GM12872 (cell line): ENCODE measurements at regions not wholly inside any gene's neighbourhood (a gene's known extent, or its start where the extent isn't known, plus 50 kb on each side); places are given as distances from the start of the nearest gene placed in this dataset.

ENCODE experiments used
- CTCF ChIP-seq: IDR thresholded peaks from 3 replicates; pipeline ENCODE4 v1.5.1; 2011; ENCODE audit warnings: low read depth, mild to moderate bottlenecking, low read length, moderate library complexity; ENCODE audit not compliant: insufficient read depth

GRCh38 chr2:51720826-51721225 lies 688.9 kb upstream of the NRXN1 start:
- no peak for TF ChIP-seq CTCF

- no peak for TF ChIP-seq CTCF
Measured at GRCh38 chr2:51718881-51719280, 686.9 kb upstream of the NRXN1 start.

GRCh38 chr2:51717312-51717711 lies 685.4 kb upstream of the NRXN1 start:
- TF ChIP-seq CTCF: no peak

- TF ChIP-seq CTCF: no peak
Measured at GRCh38 chr2:51711766-51712165, 679.8 kb upstream of the NRXN1 start.

GRCh38 chr2:51710222-51710621 lies 678.3 kb upstream of the NRXN1 start:
- peak; percentile 64 for TF ChIP-seq CTCF

GRCh38 chr2:51707625-51708024 lies 675.7 kb upstream of the NRXN1 start:
- no peak for TF ChIP-seq CTCF

- TF ChIP-seq CTCF: no peak
Measured at GRCh38 chr2:51706220-51706619, 674.3 kb upstream of the NRXN1 start.

GRCh38 chr2:51705417-51705816 lies 673.5 kb upstream of the NRXN1 start:
- TF ChIP-seq CTCF: no peak
